NT2/D1 (cell line): ENCODE measurements at regions not wholly inside any gene's neighbourhood (a gene's known extent, or its start where the extent isn't known, plus 50 kb on each side); places are given as distances from the start of the nearest gene placed in this dataset.

Source experiments
- SUZ12 ChIP-seq: IDR thresholded peaks from 2 replicates; pipeline ENCODE4 v1.6.1; 2011; ENCODE audit not compliant: insufficient read length, insufficient read depth; ENCODE audit errors: extremely low read depth
- YY1 ChIP-seq: IDR thresholded peaks from 2 replicates; pipeline ENCODE4 v1.6.1; 2011; ENCODE audit not compliant: insufficient read length, insufficient read depth

DNA sequence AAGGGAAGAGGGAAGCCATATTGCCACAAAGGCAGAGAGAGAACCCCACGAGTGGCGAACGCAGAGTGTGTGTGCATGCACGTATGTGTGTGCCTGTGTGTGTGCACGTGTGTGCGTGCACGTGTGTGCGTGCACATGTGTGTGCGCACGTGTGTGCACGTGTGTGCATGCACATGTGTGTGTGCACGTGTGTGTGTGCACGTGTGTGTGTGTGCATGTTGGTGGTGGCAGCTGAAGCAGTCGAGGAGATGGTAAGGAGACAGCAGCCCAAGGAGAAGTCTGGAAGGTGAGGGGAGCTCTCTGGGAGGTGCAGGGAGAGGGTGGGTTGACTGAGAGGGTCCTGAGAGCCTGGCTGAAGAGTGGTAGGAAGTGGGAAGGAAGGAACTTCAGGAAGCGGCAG lies 94.1 kb upstream of the NECTIN1 start:
- no peak for TF ChIP-seq SUZ12
- no peak for TF ChIP-seq YY1
